Upper lobe of left lung (tissue), 4 donors: ENCODE measurements at regions not wholly inside any gene's neighbourhood (a gene's known extent, or its start where the extent isn't known, plus 50 kb on each side); places are given as distances from the start of the nearest gene placed in this dataset.

Source experiments
- EP300 ChIP-seq, 4 donors: sonication (generic); formaldehyde crosslinking; IDR thresholded peaks; one replicate each; pipeline ENCODE4 v1.5.1; 2017; ENCODE audit warnings: antibody characterized with exemption in 4 of 4, control low read depth in 2 of 4
- POLR2A ChIP-seq, 4 donors: fragments of 450-650 bp; IDR thresholded peaks; one replicate each; pipeline ENCODE4 v1.5.1; 2016 to 2017; ENCODE audit warnings: antibody characterized with exemption in 4 of 4, mild to moderate bottlenecking in 2 of 4
- POLR2AphosphoS5 ChIP-seq, 2 donors: sonication (generic); formaldehyde crosslinking; IDR thresholded peaks; one replicate each; pipeline ENCODE4 v1.5.1; 2017; ENCODE audit warnings: antibody characterized with exemption in 2 of 2
- TF ChIP-seq, protein P1 (sequence below), 6 experiments: fragments of 450-650 bp in 4 of 6; fragments of 200-600 bp in 2 of 6; sonication (generic) in 2 of 6; IDR thresholded peaks; one replicate each; pipeline ENCODE4 v1.5.1; 2016 to 2019; ENCODE audit warnings: antibody characterized with exemption in 6 of 6

DNA sequence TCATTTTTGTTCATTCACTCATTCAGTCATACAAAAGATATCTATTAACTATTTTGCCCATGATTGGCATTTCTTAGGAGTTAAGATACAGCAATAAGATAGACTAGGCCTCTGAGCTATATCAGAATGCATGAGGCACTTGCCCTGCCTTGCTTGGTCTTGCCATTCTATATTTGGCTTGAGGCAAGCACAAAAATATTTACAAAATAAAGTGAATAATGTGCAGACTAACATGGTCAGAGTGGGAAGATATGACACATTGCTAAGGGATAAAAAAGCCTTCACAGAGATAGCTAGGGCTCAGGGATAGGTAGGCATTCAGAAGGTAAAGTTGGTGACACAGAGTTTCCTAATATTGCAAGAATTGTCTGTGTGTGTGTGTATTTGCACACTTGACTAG is 75.0 kb upstream of the MMADHC start:
- TF ChIP-seq, protein P1, sequence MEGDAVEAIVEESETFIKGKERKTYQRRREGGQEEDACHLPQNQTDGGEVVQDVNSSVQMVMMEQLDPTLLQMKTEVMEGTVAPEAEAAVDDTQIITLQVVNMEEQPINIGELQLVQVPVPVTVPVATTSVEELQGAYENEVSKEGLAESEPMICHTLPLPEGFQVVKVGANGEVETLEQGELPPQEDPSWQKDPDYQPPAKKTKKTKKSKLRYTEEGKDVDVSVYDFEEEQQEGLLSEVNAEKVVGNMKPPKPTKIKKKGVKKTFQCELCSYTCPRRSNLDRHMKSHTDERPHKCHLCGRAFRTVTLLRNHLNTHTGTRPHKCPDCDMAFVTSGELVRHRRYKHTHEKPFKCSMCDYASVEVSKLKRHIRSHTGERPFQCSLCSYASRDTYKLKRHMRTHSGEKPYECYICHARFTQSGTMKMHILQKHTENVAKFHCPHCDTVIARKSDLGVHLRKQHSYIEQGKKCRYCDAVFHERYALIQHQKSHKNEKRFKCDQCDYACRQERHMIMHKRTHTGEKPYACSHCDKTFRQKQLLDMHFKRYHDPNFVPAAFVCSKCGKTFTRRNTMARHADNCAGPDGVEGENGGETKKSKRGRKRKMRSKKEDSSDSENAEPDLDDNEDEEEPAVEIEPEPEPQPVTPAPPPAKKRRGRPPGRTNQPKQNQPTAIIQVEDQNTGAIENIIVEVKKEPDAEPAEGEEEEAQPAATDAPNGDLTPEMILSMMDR (IDR thresholded peaks at IDR 0.05): no peak
- no peak for TF ChIP-seq EP300 (IDR thresholded peaks at IDR 0.05)
- TF ChIP-seq POLR2A (IDR thresholded peaks at IDR 0.05): no peak
- no peak for TF ChIP-seq POLR2AphosphoS5 (IDR thresholded peaks at IDR 0.05)
